ENCODE measurements at regions not wholly inside any gene's neighbourhood (a gene's known extent, or its start where the extent isn't known, plus 50 kb on each side); places are given as distances from the start of the nearest gene placed in this dataset.

- no peaks in the 10 kb centered on the region for H3K36me3 ChIP-seq (ENCODE audit: insufficient read depth, insufficient read length, low read length)
- no peaks in the 10 kb centered on the region for H3K4me1 ChIP-seq (ENCODE audit: insufficient read depth, insufficient read length)
- no peaks in the 10 kb centered on the region for H3K9me3 ChIP-seq (ENCODE audit: insufficient read depth, low read length)
- no peak overlapping the region for H3K4me3 ChIP-seq (ENCODE audit: insufficient read length, low read depth)
- no peak for DNase-seq (ENCODE audit: low read depth, low spot score)
- no peaks in the 10 kb centered on the region for H3K27me3 ChIP-seq (ENCODE audit: insufficient read depth, insufficient read length)
- H3K9ac ChIP-seq (ENCODE audit: insufficient read length, low read depth) = no peak overlapping the region
- no peak for TF ChIP-seq YY1 (IDR thresholded peaks at IDR 0.05; ENCODE audit: insufficient read depth, insufficient read length)
- TF ChIP-seq ZNF274 (IDR thresholded peaks at IDR 0.05; ENCODE audit: low read depth, low read length) = no peak
- no peak for TF ChIP-seq SUZ12 (IDR thresholded peaks at IDR 0.05; ENCODE audit: extremely low read depth, insufficient read depth, insufficient read length)
Observed at GRCh38 chr7:142414915-142415314, 157.1 kb upstream of the PRSS58 start.

GRCh38 chr7:142414135-142414534 is 156.3 kb upstream of the PRSS58 start:
- H3K36me3 ChIP-seq (ENCODE audit: insufficient read depth, insufficient read length, low read length) = no peaks in the 10 kb centered on the region
- TF ChIP-seq YY1 (IDR thresholded peaks at IDR 0.05; ENCODE audit: insufficient read depth, insufficient read length) (no peak), SUZ12 (IDR thresholded peaks at IDR 0.05; ENCODE audit: extremely low read depth, insufficient read depth, insufficient read length) (no peak), ZNF274 (IDR thresholded peaks at IDR 0.05; ENCODE audit: low read depth, low read length) (no peak)
- H3K27me3 ChIP-seq (ENCODE audit: insufficient read depth, insufficient read length) = no peaks in the 10 kb centered on the region
- H3K9ac ChIP-seq (ENCODE audit: insufficient read length, low read depth) = no peak overlapping the region
- no peaks in the 10 kb centered on the region for H3K4me1 ChIP-seq (ENCODE audit: insufficient read depth, insufficient read length)
- H3K4me3 ChIP-seq (ENCODE audit: insufficient read length, low read depth) = no peak overlapping the region
- DNase-seq (ENCODE audit: low read depth, low spot score) = no peak
- no peaks in the 10 kb centered on the region for H3K9me3 ChIP-seq (ENCODE audit: insufficient read depth, low read length)

DNA sequence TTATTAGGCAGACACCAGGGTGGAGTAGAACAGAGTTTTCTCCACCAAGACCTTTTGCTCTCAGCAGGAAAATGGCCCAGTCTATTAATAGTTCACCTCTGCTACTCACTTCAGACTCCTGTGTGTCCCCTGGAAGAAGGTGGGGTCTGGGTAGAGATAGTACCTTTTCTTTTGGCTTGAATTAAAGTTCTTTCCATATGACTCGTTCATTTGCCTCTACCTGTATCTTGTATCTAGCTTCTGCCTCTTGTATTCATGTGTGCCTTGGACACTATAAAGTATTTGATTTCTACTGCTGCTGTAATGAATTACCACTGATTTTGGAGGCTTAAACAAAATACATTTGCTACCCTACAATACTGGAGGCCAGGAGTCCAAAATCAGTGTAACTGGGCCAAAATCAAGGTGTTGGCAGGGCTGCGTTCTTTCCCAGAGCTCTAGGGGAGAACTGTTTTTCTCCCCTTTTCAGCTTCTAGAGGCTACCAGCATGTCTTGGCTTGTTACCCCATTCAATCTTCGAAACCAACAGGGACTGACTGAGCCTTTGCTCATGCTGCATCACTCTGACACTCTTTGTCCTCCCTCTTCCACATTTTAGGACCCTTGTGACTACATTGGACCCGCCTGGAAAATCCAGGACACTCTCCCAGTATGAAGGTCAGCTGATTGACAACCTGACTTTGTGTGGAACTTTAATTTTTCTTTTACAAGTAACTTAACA is 155.6 kb upstream of the PRSS58 start:
- Histone ChIP-seq H3K4me3 (ENCODE audit: insufficient read length, low read depth) (no peak overlapping the region), H3K9ac (ENCODE audit: insufficient read length, low read depth) (no peak overlapping the region), H3K27me3 (ENCODE audit: insufficient read depth, insufficient read length) (no peaks in the 10 kb centered on the region), H3K36me3 (ENCODE audit: insufficient read depth, insufficient read length, low read length) (no peaks in the 10 kb centered on the region), H3K9me3 (ENCODE audit: insufficient read depth, low read length) (no peaks in the 10 kb centered on the region), H3K4me1 (ENCODE audit: insufficient read depth, insufficient read length) (no peaks in the 10 kb centered on the region)
- no peak for DNase-seq (ENCODE audit: low read depth, low spot score)
- TF ChIP-seq YY1 (IDR thresholded peaks at IDR 0.05; ENCODE audit: insufficient read depth, insufficient read length) = no peak
- no peak for TF ChIP-seq ZNF274 (IDR thresholded peaks at IDR 0.05; ENCODE audit: low read depth, low read length)

- no peak overlapping the region for H3K4me3 ChIP-seq (ENCODE audit: insufficient read length, low read depth)
- H3K9ac ChIP-seq (ENCODE audit: insufficient read length, low read depth) = no peak overlapping the region
- no peaks in the 10 kb centered on the region for H3K9me3 ChIP-seq (ENCODE audit: insufficient read depth, low read length)
- no peaks in the 10 kb centered on the region for H3K4me1 ChIP-seq (ENCODE audit: insufficient read depth, insufficient read length)
- no peaks in the 10 kb centered on the region for H3K36me3 ChIP-seq (ENCODE audit: insufficient read depth, insufficient read length, low read length)
- DNase-seq (ENCODE audit: low read depth, low spot score) = peak; percentile 69
- no peaks in the 10 kb centered on the region for H3K27me3 ChIP-seq (ENCODE audit: insufficient read depth, insufficient read length)
- TF ChIP-seq ZNF274 (IDR thresholded peaks at IDR 0.05; ENCODE audit: low read depth, low read length) (no peak), SUZ12 (IDR thresholded peaks at IDR 0.05; ENCODE audit: extremely low read depth, insufficient read depth, insufficient read length) (no peak), YY1 (IDR thresholded peaks at IDR 0.05; ENCODE audit: insufficient read depth, insufficient read length) (no peak)
Observed at GRCh38 chr7:142412551-142413193, 154.8 kb upstream of the PRSS58 start.

- H3K27me3 ChIP-seq (ENCODE audit: insufficient read depth, insufficient read length) = no peaks in the 10 kb centered on the region
- TF ChIP-seq ZNF274 (IDR thresholded peaks at IDR 0.05; ENCODE audit: low read depth, low read length) (no peak), YY1 (IDR thresholded peaks at IDR 0.05; ENCODE audit: insufficient read depth, insufficient read length) (no peak)
- no peak for DNase-seq (ENCODE audit: low read depth, low spot score)
- no peaks in the 10 kb centered on the region for H3K4me1 ChIP-seq (ENCODE audit: insufficient read depth, insufficient read length)
- no peaks in the 10 kb centered on the region for H3K9me3 ChIP-seq (ENCODE audit: insufficient read depth, low read length)
- no peaks in the 10 kb centered on the region for H3K36me3 ChIP-seq (ENCODE audit: insufficient read depth, insufficient read length, low read length)
- H3K4me3 ChIP-seq (ENCODE audit: insufficient read length, low read depth) = no peak overlapping the region
- no peak overlapping the region for H3K9ac ChIP-seq (ENCODE audit: insufficient read length, low read depth)
Observed at GRCh38 chr7:142409471-142409870, 151.6 kb upstream of the PRSS58 start.

GRCh38 chr7:142408794-142409193 is 150.9 kb upstream of the PRSS58 start:
- no peaks in the 10 kb centered on the region for H3K4me1 ChIP-seq (ENCODE audit: insufficient read depth, insufficient read length)
- H3K27me3 ChIP-seq (ENCODE audit: insufficient read depth, insufficient read length) = no peaks in the 10 kb centered on the region
- TF ChIP-seq YY1 (IDR thresholded peaks at IDR 0.05; ENCODE audit: insufficient read depth, insufficient read length) (no peak), ZNF274 (IDR thresholded peaks at IDR 0.05; ENCODE audit: low read depth, low read length) (no peak), SUZ12 (IDR thresholded peaks at IDR 0.05; ENCODE audit: extremely low read depth, insufficient read depth, insufficient read length) (no peak)
- H3K9ac ChIP-seq (ENCODE audit: insufficient read length, low read depth) = no peak overlapping the region
- no peaks in the 10 kb centered on the region for H3K36me3 ChIP-seq (ENCODE audit: insufficient read depth, insufficient read length, low read length)
- no peak overlapping the region for H3K4me3 ChIP-seq (ENCODE audit: insufficient read length, low read depth)
- H3K9me3 ChIP-seq (ENCODE audit: insufficient read depth, low read length) = no peaks in the 10 kb centered on the region
- no peak for DNase-seq (ENCODE audit: low read depth, low spot score)

- no peak for DNase-seq (ENCODE audit: low read depth, low spot score)
- no peaks in the 10 kb centered on the region for H3K4me1 ChIP-seq (ENCODE audit: insufficient read depth, insufficient read length)
- no peaks in the 10 kb centered on the region for H3K27me3 ChIP-seq (ENCODE audit: insufficient read depth, insufficient read length)
- TF ChIP-seq ZNF274 (IDR thresholded peaks at IDR 0.05; ENCODE audit: low read depth, low read length) (no peak), YY1 (IDR thresholded peaks at IDR 0.05; ENCODE audit: insufficient read depth, insufficient read length) (no peak), SUZ12 (IDR thresholded peaks at IDR 0.05; ENCODE audit: extremely low read depth, insufficient read depth, insufficient read length) (no peak)
- H3K9me3 ChIP-seq (ENCODE audit: insufficient read depth, low read length) = no peaks in the 10 kb centered on the region
- no peaks in the 10 kb centered on the region for H3K36me3 ChIP-seq (ENCODE audit: insufficient read depth, insufficient read length, low read length)
- H3K4me3 ChIP-seq (ENCODE audit: insufficient read length, low read depth) = no peak overlapping the region
- H3K9ac ChIP-seq (ENCODE audit: insufficient read length, low read depth) = no peak overlapping the region
Observed at GRCh38 chr7:142407939-142408570, 150.2 kb upstream of the PRSS58 start.
